OCI-LY7 (cell line): ENCODE measurements at regions not wholly inside any gene's neighbourhood (a gene's known extent, or its start where the extent isn't known, plus 50 kb on each side); places are given as distances from the start of the nearest gene placed in this dataset.

Source experiments
- BruUV-seq: library from RNA; stranded (reverse); fragments of 400-500 nt; replicated peaks from 2 replicates; lab custom pipeline; 2021; lab: Mats Ljungman, UMichigan
- CTCF ChIA-PET: fragments of 300-600 bp; sonication (Branson Sonifier 250); formaldehyde crosslinking; loops from one replicate; lab custom pipeline; 2022; ENCODE audit warnings: antibody characterized with exemption; ENCODE audit not compliant: unreplicated experiment; lab: Charles Lee
- POLR2A ChIA-PET: fragments of 300-600 bp; sonication (Branson Sonifier 250); formaldehyde crosslinking; loops from one replicate; lab custom pipeline; 2022; ENCODE audit warnings: antibody characterized with exemption; lab: Charles Lee
- DNase-seq: peaks from one replicate; pipeline ENCODE4 v3.0.0-alpha.2; 2015; ENCODE audit warnings: low spot score
- H2AFZ ChIP-seq: fragments of 200-600 bp; sonication (generic), shearing (Covaris generic); 2 replicates; pipeline ENCODE4 v1.6.1; 2014; ENCODE audit warnings: mild to moderate bottlenecking, antibody characterized with exemption, low read length, moderate library complexity
- H3K27ac ChIP-seq: fragments of 200-600 bp; sonication (generic); 2 replicates; pipeline ENCODE4 v1.5.1; 2014; ENCODE audit warnings: mixed run types, low read depth, mild to moderate bottlenecking, moderate library complexity, low read length, inconsistent platforms; ENCODE audit not compliant: poor library complexity, severe bottlenecking
- H3K36me3 ChIP-seq: fragments of 200-600 bp; sonication (generic); 2 replicates; pipeline ENCODE4 v1.6.1; 2014; ENCODE audit warnings: mild to moderate bottlenecking, antibody characterized with exemption, low read length, moderate library complexity, mixed read lengths; ENCODE audit not compliant: insufficient read depth
- H3K4me1 ChIP-seq: fragments of 200-600 bp; sonication (generic); 2 replicates; pipeline ENCODE4 v1.5.1; 2014; ENCODE audit warnings: mild to moderate bottlenecking, low read length; ENCODE audit not compliant: insufficient read depth, poor library complexity, severe bottlenecking
- H3K4me2 ChIP-seq: fragments of 200-600 bp; sonication (generic); 2 replicates; pipeline ENCODE4 v1.6.1; 2014; ENCODE audit warnings: mild to moderate bottlenecking, low read length
- H3K4me3 ChIP-seq: fragments of 200-600 bp; sonication (generic); 2 replicates; pipeline ENCODE4 v1.5.1; 2014; ENCODE audit warnings: mild to moderate bottlenecking, low read depth, low read length; ENCODE audit not compliant: poor library complexity, severe bottlenecking
- H3K79me2 ChIP-seq: fragments of 200-600 bp; sonication (generic); 2 replicates; pipeline ENCODE4 v1.6.1; 2016; ENCODE audit warnings: low read depth, mild to moderate bottlenecking, low read length, moderate library complexity, mixed read lengths; ENCODE audit not compliant: insufficient read depth
- H3K9me2 ChIP-seq: fragments of 200-600 bp; sonication (generic); 2 replicates; pipeline ENCODE4 v1.6.1; 2016; ENCODE audit warnings: mild to moderate bottlenecking, low read length, mixed read lengths; ENCODE audit not compliant: insufficient read depth
- H3K9me3 ChIP-seq: fragments of 200-600 bp; sonication (generic); 2 replicates; pipeline ENCODE4 v1.6.1; 2014; ENCODE audit warnings: mild to moderate bottlenecking, mixed run types, low read length, mixed read lengths
- H4K20me1 ChIP-seq: fragments of 200-600 bp; sonication (generic); 2 replicates; pipeline ENCODE4 v1.6.1; 2014; ENCODE audit warnings: mild to moderate bottlenecking, antibody characterized with exemption, low read length, moderate library complexity, mixed read lengths; ENCODE audit not compliant: insufficient read depth
- EZH2phosphoT487 ChIP-seq: fragments of 200-600 bp; sonication (generic); IDR thresholded peaks from 2 replicates; pipeline ENCODE4 v1.6.1; 2018; ENCODE audit warnings: low read depth, borderline replicate concordance, mild to moderate bottlenecking, mixed run types, antibody characterized with exemption, low read length, moderate library complexity, mixed read lengths
- intact Hi-C: fragments of 100-400 bp; cut with micrococcal nuclease; formaldehyde crosslinking; loops from one replicate; pipeline ENCODE4 v1.10.0; 2022; ENCODE audit not compliant: unreplicated experiment
- TF ChIP-seq, protein P1 (sequence below): fragments of 200-600 bp; sonication (generic); conservative IDR thresholded peaks from 2 replicates; pipeline ENCODE4 v1.5.1; 2014; ENCODE audit warnings: mild to moderate bottlenecking, antibody characterized with exemption, low read length, moderate library complexity, mixed read lengths

DNA sequence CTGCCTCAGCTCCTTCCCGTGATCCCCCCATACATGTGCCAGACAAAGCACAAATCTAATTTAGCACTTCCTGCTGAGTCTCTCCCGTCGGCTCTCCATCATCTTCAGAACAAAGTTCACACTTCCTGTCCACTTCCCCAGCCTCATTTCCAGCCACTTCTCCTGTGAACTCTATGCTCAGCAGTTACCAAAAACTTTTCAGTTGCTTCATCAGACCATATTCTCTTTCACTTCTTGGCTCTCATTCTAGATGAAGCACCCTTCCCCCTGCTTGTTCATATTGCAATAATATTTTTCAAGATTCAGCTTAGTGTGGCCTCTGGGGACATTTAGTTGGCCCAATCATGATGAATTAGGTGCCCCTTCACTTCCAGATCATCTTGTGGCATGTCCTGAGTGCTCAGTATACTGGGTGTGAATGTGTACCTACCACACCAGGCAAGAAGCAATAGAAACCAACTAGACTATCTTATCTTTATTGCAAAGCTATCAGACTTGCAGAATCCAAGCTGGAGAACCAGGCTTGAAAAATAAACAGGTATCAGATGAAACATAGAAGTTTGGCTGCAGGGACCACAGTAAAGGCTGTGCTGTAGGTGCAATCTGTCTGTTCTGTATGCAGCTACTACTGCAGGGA lies 115.8 kb downstream of the NXPE2 start:
- ChIA-PET POLR2A (no interaction called here), CTCF (no interaction called here)
- no peaks in the 10 kb centered on the region for H3K9me2 ChIP-seq
- H2AFZ ChIP-seq = no peak overlapping the region
- no peaks in the 10 kb centered on the region for H3K36me3 ChIP-seq
- no peaks in the 10 kb centered on the region for H3K9me3 ChIP-seq
- H3K79me2 ChIP-seq = no peaks in the 10 kb centered on the region
- H4K20me1 ChIP-seq = no peaks in the 10 kb centered on the region
- DNase-seq = no peak
- no peak for TF ChIP-seq EZH2phosphoT487
- TF ChIP-seq, protein P1, sequence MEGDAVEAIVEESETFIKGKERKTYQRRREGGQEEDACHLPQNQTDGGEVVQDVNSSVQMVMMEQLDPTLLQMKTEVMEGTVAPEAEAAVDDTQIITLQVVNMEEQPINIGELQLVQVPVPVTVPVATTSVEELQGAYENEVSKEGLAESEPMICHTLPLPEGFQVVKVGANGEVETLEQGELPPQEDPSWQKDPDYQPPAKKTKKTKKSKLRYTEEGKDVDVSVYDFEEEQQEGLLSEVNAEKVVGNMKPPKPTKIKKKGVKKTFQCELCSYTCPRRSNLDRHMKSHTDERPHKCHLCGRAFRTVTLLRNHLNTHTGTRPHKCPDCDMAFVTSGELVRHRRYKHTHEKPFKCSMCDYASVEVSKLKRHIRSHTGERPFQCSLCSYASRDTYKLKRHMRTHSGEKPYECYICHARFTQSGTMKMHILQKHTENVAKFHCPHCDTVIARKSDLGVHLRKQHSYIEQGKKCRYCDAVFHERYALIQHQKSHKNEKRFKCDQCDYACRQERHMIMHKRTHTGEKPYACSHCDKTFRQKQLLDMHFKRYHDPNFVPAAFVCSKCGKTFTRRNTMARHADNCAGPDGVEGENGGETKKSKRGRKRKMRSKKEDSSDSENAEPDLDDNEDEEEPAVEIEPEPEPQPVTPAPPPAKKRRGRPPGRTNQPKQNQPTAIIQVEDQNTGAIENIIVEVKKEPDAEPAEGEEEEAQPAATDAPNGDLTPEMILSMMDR = no peak
- BruUV-seq = no TSS peak
- no peak overlapping the region for H3K27ac ChIP-seq
- intact Hi-C loops = no loop called here
- no peak overlapping the region for H3K4me3 ChIP-seq
- no peaks in the 10 kb centered on the region for H3K4me1 ChIP-seq
- H3K4me2 ChIP-seq = no peak overlapping the region

DNA sequence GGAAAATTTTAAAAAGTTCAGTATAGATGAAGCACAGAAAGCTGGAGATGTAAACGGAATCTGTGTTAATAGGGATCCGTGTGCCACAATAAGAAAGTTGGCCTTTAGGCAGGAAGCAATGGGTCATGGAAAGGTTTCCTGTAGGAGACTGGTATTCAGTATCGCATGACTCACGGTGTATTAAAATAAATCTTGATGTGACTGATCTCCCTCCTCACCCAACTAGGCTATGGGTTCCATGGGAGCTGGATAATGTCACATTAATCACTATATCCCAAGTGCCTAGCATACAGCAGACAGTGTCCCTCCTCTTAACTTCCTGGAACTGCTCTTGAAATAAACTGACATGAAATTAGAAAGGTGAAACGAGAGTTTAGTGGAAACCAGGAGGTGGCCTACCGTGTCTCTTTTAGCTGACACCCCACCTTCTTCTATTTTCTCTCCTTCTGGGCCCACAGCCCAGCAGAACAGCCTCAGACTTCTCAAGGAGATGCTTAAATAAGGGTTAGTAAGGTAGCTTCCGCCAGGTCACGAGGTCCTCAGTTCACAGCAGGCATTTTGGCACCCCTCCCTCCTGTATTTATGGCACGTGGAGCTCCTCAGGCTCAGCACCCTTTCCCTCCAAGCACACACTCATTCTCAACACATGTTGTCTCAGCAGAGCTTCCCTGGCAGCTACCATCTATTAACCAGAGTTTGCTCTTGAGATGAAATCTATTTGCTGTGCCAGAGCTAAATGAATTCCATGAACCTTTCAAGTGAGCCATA lies 118.8 kb downstream of the NXPE2 start:
- TF ChIP-seq, protein P1 = no peak
- TF ChIP-seq EZH2phosphoT487 = no peak
- ChIA-PET POLR2A (interaction anchor here (0.5 to 0.6 kb wide), 3 partner anchors 887 to 1159 kb away, joined by 3 read pairs; no protein-coding TSS in a partner anchor), CTCF (no interaction called here)
- Histone ChIP-seq H3K4me3 (no peak overlapping the region), H4K20me1 (no peaks in the 10 kb centered on the region), H3K4me1 (no peaks in the 10 kb centered on the region), H3K4me2 (no peak overlapping the region), H3K9me2 (no peaks in the 10 kb centered on the region), H3K9me3 (no peaks in the 10 kb centered on the region), H3K36me3 (no peaks in the 10 kb centered on the region), H3K79me2 (no peaks in the 10 kb centered on the region), H3K27ac (no peak overlapping the region), H2AFZ (no peak overlapping the region)
- DNase-seq = no peak
- no TSS peak for BruUV-seq
- intact Hi-C loops = no loop called here

DNA sequence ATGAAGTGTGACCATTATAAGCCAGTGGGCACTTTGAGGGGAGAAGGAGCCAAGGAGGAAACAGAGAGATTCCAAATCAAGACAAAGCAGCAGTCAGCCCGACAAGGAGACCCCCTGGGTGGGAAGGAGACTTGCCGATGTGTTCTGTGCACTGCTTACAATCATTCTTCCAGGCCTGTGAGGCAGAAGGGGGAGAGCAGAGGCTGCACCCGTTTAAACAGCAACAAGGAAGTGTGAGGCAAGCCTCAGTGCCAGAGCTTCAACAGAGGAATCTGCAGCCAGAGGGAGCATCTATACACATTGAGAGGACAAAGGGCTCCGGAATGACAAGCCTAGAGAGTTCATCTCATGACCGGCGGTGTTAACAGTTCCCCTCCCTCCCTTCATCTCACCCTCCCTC lies 121.1 kb downstream of the NXPE2 start:
- POLR2A ChIA-PET = interaction anchor here (0.7 kb wide), 1 partner anchor 23 kb away, joined by 3 read pairs; no protein-coding TSS in a partner anchor
- H3K4me3 ChIP-seq = no peak overlapping the region
- no peak for TF ChIP-seq EZH2phosphoT487
- TF ChIP-seq, protein P1 = no peak
- CTCF ChIA-PET = no interaction called here
- H3K9me3 ChIP-seq = no peaks in the 10 kb centered on the region
- no TSS peak for BruUV-seq
- H3K4me1 ChIP-seq = no peaks in the 10 kb centered on the region
- no peak overlapping the region for H3K27ac ChIP-seq
- H3K4me2 ChIP-seq = no peak overlapping the region
- H3K36me3 ChIP-seq = no peaks in the 10 kb centered on the region
- no peak overlapping the region for H2AFZ ChIP-seq
- no peaks in the 10 kb centered on the region for H3K79me2 ChIP-seq
- H3K9me2 ChIP-seq = no peaks in the 10 kb centered on the region
- no peaks in the 10 kb centered on the region for H4K20me1 ChIP-seq
- intact Hi-C loops = no loop called here
- DNase-seq = no peak
